Colonic mucosa (tissue), 4 donors: ENCODE measurements at regions not wholly inside any gene's neighbourhood (a gene's known extent, or its start where the extent isn't known, plus 50 kb on each side); places are given as distances from the start of the nearest gene placed in this dataset.

ENCODE experiments used
- DNase-seq: peaks from one replicate; pipeline ENCODE4 v3.0.0-alpha.2; 2020
- H3K27ac ChIP-seq: fragments of 200-600 bp; one replicate; pipeline ENCODE4 v1.8.0; 2021
- H3K27me3 ChIP-seq: fragments of 200-600 bp; one replicate; pipeline ENCODE4 v1.8.0; 2021
- H3K36me3 ChIP-seq: fragments of 200-600 bp; one replicate; pipeline ENCODE4 v1.8.0; 2021
- H3K4me1 ChIP-seq: fragments of 200-600 bp; one replicate; pipeline ENCODE4 v1.8.0; 2021; ENCODE audit warnings: mild to moderate bottlenecking
- H3K4me3 ChIP-seq: fragments of 200-600 bp; one replicate; pipeline ENCODE4 v1.8.0; 2021
- H3K9ac ChIP-seq, 2 donors: one replicate each; pipeline ENCODE4 v1.7.0; 2013; ENCODE audit warnings: control low read depth in 2 of 2, low read depth in 2 of 2, low read length in 2 of 2
- H3K9me3 ChIP-seq: fragments of 200-600 bp; one replicate; pipeline ENCODE4 v1.8.0; 2021
- intact Hi-C: fragments of 100-400 bp; cut with DNase I; formaldehyde crosslinking; loops from one replicate; pipeline ENCODE4 v1.14.1; 2022
- TF ChIP-seq, protein P1 (sequence below): fragments of 200-600 bp; IDR thresholded peaks from one replicate; pipeline ENCODE4 v1.8.0; 2022; ENCODE audit warnings: antibody characterized with exemption, mild to moderate bottlenecking
- donor health status: healthy.
- donor health status: DM: no; HTN: no; CAD: no.
- donor health status: DM: no; HTN: no; CAD: no.

DNA sequence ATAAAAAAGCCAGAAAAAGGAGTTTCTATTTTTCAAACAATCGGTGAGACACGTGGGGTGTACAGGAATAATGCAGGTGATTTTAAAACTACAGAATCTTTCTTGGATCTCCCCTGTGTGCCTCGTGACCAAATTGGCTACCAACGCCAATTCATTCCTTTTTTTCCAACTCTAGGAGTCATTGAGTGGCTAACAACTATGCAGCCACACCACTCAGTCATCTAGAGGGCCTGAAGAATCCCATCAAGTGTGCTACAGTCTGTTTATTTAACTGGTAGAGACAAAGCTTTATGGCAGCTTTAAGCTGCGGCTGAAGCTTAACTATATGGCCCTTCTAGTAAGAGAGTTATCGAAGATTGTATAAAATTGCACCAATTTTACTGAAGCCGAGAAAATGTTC, 113.1 kb upstream of the NIPBL start:
- TF ChIP-seq, protein P1, sequence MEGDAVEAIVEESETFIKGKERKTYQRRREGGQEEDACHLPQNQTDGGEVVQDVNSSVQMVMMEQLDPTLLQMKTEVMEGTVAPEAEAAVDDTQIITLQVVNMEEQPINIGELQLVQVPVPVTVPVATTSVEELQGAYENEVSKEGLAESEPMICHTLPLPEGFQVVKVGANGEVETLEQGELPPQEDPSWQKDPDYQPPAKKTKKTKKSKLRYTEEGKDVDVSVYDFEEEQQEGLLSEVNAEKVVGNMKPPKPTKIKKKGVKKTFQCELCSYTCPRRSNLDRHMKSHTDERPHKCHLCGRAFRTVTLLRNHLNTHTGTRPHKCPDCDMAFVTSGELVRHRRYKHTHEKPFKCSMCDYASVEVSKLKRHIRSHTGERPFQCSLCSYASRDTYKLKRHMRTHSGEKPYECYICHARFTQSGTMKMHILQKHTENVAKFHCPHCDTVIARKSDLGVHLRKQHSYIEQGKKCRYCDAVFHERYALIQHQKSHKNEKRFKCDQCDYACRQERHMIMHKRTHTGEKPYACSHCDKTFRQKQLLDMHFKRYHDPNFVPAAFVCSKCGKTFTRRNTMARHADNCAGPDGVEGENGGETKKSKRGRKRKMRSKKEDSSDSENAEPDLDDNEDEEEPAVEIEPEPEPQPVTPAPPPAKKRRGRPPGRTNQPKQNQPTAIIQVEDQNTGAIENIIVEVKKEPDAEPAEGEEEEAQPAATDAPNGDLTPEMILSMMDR = no peak
- DNase-seq = no peak
- H3K4me1 ChIP-seq = no peaks in the 10 kb centered on the region
- H3K4me3 ChIP-seq = no peak overlapping the region
- H3K36me3 ChIP-seq = no peaks in the 10 kb centered on the region
- no peak overlapping the region for H3K9ac ChIP-seq
- intact Hi-C loops = no loop called here
- H3K27ac ChIP-seq = no peak overlapping the region
- H3K9me3 ChIP-seq = no peaks in the 10 kb centered on the region
- H3K27me3 ChIP-seq = no peaks in the 10 kb centered on the region

DNA sequence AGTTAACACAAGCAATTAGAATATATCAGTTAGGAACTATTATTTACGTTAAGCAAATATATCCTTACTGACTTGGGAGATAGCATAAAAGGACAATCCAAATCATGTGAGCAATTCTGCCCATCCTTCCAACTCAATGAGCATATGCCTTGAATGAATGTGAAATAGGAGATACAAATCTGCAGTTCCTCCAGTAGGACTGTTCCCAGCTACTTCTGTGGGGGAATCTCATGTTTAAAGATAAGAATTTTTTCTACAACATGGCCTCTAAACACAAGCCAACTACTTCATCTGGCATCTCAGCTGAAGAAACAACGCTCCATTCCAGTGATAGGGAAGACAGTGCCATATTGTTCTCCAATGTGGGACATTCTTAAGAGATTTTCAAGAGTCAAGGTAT, 110.7 kb upstream of the NIPBL start:
- H3K27me3 ChIP-seq = no peaks in the 10 kb centered on the region
- intact Hi-C loops = no loop called here
- no peaks in the 10 kb centered on the region for H3K4me1 ChIP-seq
- no peak overlapping the region for H3K4me3 ChIP-seq
- TF ChIP-seq, protein P1 = no peak
- H3K9me3 ChIP-seq = no peaks in the 10 kb centered on the region
- H3K9ac ChIP-seq = no peak overlapping the region
- DNase-seq = no peak
- H3K27ac ChIP-seq = no peak overlapping the region
- no peaks in the 10 kb centered on the region for H3K36me3 ChIP-seq

DNA sequence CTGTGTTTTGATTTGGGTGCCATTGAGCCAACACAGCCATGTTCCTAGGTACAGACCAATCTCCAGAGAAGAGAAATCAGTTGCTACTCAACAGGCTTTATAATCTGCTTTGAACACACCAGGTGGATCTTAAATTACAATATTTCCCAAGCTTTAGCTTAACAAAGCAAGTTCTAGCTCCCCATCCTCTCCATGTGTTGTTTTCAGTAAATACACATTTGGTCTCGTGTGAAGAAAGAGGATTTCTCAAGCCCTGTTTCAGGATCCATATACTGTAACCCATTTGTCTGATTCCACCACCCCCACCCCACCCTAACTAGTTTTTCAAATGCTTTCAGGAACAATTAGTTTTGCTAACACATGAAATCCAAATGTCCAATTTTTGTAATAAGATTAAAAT, 109.6 kb upstream of the NIPBL start:
- TF ChIP-seq, protein P1 = no peak

DNA sequence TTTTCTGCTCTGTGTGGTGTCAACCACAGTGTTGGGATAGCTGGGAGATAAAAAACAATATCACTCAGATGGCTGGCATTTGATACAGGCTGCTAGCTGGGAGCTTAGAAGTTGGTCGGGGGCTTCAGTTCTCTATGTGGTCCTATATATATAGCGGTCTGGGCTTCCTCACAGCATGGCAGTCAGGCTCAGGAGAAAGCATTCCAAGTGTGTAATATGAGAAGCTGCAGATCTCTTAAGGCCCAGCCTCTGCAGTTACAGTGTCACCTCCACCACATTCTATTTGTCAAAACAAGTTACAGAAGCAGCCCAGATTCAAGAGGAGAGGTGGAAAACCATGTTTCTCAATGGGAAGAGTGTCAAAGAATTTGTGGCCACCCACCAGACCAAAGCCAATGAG, 108.1 kb upstream of the NIPBL start:
- H3K4me3 ChIP-seq = no peak overlapping the region
- H3K27ac ChIP-seq = no peak overlapping the region
- H3K9ac ChIP-seq = no peak overlapping the region
- no peaks in the 10 kb centered on the region for H3K27me3 ChIP-seq
- intact Hi-C loops = no loop called here
- H3K9me3 ChIP-seq = no peaks in the 10 kb centered on the region
- no peaks in the 10 kb centered on the region for H3K36me3 ChIP-seq
- no peaks in the 10 kb centered on the region for H3K4me1 ChIP-seq
- TF ChIP-seq, protein P1 = no peak
- no peak for DNase-seq

More for the DNA sequence above, 109.6 kb upstream of the NIPBL start:
- Histone ChIP-seq H3K4me1 (no peaks in the 10 kb centered on the region), H3K9ac (no peak overlapping the region), H3K9me3 (no peaks in the 10 kb centered on the region), H3K27ac (no peak overlapping the region), H3K27me3 (no peaks in the 10 kb centered on the region), H3K36me3 (no peaks in the 10 kb centered on the region), H3K4me3 (no peak overlapping the region)
- intact Hi-C loops = no loop called here
- DNase-seq = no peak

DNA sequence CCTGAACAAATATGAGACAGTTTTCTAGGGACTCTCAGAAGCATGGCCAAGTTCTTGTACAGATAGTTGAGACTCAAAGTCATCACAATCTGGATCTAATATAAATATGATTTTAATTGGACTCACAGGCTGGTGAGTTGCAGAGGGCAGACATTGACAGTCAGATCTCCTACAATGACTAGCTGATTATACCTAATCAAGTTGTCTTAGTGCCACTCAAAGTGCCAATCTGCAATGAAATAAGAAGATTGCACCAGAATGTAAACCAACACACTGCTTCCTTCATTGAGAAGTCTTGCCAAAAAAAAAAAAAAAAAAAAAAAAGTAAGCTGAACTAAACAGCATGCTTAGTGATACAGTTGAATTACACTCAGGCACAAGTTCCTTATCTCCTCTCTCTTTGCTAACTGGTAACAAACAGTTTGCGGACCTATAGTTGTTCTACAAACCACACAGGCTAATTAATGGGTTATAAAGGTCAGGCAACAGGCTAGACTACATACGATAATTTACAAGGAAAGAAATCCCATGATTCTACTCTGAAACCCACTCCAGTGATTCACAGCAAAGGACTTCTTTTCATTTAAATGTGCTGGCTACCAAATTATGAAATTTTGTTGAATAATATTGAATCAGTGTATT, 107.3 kb upstream of the NIPBL start:
- Histone ChIP-seq H3K4me3 (no peak overlapping the region), H3K36me3 (no peaks in the 10 kb centered on the region), H3K27me3 (no peaks in the 10 kb centered on the region), H3K4me1 (no peaks in the 10 kb centered on the region), H3K27ac (no peak overlapping the region), H3K9ac (no peak overlapping the region), H3K9me3 (no peaks in the 10 kb centered on the region)
- TF ChIP-seq, protein P1 = no peak
- no peak for DNase-seq
- intact Hi-C loops = no loop called here
